ENCODE measurements at regions not wholly inside any gene's neighbourhood (a gene's known extent, or its start where the extent isn't known, plus 50 kb on each side); places are given as distances from the start of the nearest gene placed in this dataset.

DNA sequence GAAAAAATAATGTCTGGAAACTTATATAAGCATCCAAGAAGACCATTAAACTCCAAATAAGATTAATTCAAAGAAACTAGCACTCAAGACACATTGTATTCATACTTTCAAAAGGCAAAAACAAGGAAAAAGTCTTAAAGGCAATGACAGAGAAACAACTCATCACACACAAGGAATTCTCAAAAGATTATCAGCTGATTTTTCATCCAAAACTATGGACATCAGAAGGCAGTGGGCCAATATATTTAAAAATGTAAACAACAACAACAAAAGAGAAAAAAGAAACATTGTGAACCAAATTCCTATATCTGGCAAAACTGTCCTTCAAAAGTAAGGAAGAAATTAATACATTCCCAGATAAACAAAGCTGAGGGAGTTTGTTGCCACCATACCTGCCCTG, 711.4 kb upstream of the GALNTL6 start:
- DNase-seq (ENCODE audit: low spot score in 2 of 2): no peak
- H3K4me1 ChIP-seq: no peaks in the 10 kb centered on the region
- H3K36me3 ChIP-seq (replicated peaks): no peaks in the 10 kb centered on the region
- H3K27me3 ChIP-seq (ENCODE audit: low read depth): no peaks in the 10 kb centered on the region
- H3K4me3 ChIP-seq: no peak overlapping the region
- peaks cover 3% of the 10 kb centered on the region; the same call in 1 of the 2 replicates for H3K9me3 ChIP-seq
- in situ Hi-C loops (cut with MboI; ENCODE audit: low sequenced_read_pairs): no loop called here

DNA sequence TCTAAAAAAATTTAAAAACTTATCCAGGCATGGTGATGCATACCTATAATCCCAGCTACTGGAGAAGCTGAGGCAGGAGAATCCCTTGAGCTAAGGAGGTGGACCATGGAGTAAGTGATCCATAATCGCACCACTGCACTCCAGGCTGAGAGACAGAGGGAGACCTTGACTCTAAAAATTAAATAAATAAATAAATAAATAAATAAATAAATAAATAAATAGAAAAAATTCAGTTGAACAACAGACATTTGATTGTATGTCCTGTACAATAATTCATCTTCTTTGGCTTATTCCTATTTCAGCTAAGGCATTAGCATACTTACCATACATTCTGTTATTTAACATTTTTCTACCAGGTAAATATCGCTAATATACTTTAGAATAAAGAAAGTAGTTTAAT, 726.1 kb upstream of the GALNTL6 start:
- H3K4me3 ChIP-seq: no peak overlapping the region
- no peaks in the 10 kb centered on the region for H3K36me3 ChIP-seq (replicated peaks)
- in situ Hi-C loops (cut with MboI; ENCODE audit: low sequenced_read_pairs): no loop called here
- no peaks in the 10 kb centered on the region for H3K4me1 ChIP-seq
- no peak for DNase-seq (ENCODE audit: low spot score in 2 of 2)
- H3K9me3 ChIP-seq: no peaks in the 10 kb centered on the region; the same call in 1 of the 2 replicates
- no peaks in the 10 kb centered on the region for H3K27me3 ChIP-seq (ENCODE audit: low read depth)

DNA sequence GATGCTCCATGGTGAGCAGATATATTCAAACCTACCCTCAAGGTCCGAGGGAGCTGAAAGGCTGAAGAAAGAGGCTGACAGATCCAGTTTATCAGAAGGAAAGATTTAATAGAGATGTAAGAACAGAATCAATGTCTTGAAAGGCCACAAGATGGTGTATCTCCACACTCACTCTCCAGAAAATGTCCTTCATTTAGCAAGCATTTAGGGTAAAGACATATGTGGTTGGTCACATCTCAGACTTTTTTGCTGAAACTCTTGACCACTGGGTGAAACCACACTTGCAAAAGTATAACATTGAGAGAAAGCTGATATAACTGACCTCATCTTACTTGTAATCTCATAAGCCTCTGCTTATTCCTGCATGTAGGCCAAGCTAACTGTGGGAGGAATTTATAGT, 745.8 kb upstream of the GALNTL6 start:
- DNase-seq (ENCODE audit: low spot score in 2 of 2): no peak
- H3K4me3 ChIP-seq: no peak overlapping the region
- no peaks in the 10 kb centered on the region for H3K27me3 ChIP-seq (ENCODE audit: low read depth)
- no peaks in the 10 kb centered on the region for H3K4me1 ChIP-seq
- in situ Hi-C loops (cut with MboI; ENCODE audit: low sequenced_read_pairs): no loop called here
- no peaks in the 10 kb centered on the region for H3K9me3 ChIP-seq
- no peaks in the 10 kb centered on the region for H3K36me3 ChIP-seq (replicated peaks)

DNA sequence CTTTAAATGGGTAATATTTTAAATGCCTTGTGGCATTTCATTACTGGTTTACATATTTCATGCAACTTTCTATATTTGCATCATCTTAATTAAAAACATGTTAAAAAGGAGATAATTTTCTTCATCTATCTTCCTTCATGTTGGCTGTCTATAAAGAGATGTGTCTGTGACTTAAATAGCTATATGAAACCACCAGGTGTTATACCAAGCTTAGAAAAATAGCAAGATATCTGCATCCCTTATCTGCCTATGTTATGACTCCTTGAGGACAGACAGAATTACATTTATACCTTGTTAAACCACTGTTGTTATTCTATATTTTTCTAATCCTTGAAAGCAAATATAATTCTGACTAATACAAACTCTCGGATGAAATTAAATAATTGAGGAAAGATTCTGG, 763.8 kb upstream of the GALNTL6 start:
- DNase-seq (ENCODE audit: low spot score in 2 of 2): no peak
- H3K9me3 ChIP-seq: no peaks in the 10 kb centered on the region
- no peaks in the 10 kb centered on the region for H3K27me3 ChIP-seq (ENCODE audit: low read depth)
- in situ Hi-C loops (cut with MboI; ENCODE audit: low sequenced_read_pairs): no loop called here
- no peak overlapping the region for H3K4me3 ChIP-seq
- H3K4me1 ChIP-seq: no peaks in the 10 kb centered on the region
- H3K36me3 ChIP-seq (replicated peaks): no peaks in the 10 kb centered on the region

DNA sequence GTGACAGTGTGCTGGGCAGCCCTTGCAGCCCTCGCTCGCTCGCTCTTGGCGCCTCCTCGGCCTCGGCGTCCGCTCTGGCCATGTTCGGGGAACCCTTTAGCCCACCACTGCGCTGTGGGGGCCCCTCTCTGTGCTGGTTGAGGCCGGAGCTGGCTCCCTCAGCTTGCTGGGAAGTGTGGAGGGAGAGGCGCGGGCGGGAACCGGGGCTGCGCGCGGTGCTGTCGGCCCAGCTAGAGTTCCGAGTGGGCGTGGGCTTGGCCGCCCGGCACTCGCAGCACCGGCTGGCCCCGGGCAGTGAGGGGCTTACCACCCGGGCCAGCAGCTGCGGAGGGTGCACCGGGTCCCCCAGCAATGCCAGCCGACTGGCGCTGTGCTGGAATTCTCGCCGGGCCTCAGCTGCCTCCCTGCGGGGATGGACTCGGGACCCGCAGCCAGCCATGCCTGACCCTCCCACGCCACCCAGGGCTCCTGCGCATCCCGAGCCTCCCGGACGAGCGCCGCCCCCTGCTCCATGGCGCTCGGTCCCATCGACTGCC, 770.1 kb upstream of the GALNTL6 start:
- DNase-seq (ENCODE audit: low spot score in 2 of 2): no peak
- in situ Hi-C loops (cut with MboI; ENCODE audit: low sequenced_read_pairs): no loop called here

DNA sequence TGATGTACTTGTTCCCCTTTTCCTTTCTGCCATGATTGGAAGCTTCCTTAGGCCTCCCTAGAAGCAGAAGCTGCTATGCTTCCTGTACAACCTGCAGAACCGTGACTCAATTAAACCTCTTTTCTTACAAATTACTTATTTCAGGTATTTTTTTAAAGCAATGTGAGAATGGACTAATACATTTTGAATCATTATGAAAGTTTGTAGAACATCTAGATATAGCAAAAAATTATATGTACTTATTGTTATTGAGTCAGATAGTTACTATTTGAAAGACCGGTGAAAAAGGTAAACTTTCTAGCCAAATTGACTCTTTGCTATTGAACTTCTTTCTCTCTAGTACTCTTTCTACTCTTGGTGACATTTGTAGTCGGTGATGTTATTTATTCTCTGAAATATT, 777.3 kb upstream of the GALNTL6 start:
- H3K27me3 ChIP-seq (ENCODE audit: low read depth): no peaks in the 10 kb centered on the region
- in situ Hi-C loops (cut with MboI; ENCODE audit: low sequenced_read_pairs): no loop called here
- no peaks in the 10 kb centered on the region for H3K36me3 ChIP-seq (replicated peaks)

More for the DNA sequence above, 770.1 kb upstream of the GALNTL6 start:
- H3K9me3 ChIP-seq: no peaks in the 10 kb centered on the region
- peaks cover 3% of the 10 kb centered on the region; the same call in 1 of the 2 replicates for H3K4me1 ChIP-seq
- H3K36me3 ChIP-seq (replicated peaks): no peaks in the 10 kb centered on the region
- no peak overlapping the region for H3K4me3 ChIP-seq
- H3K27me3 ChIP-seq (ENCODE audit: low read depth): no peaks in the 10 kb centered on the region

DNA sequence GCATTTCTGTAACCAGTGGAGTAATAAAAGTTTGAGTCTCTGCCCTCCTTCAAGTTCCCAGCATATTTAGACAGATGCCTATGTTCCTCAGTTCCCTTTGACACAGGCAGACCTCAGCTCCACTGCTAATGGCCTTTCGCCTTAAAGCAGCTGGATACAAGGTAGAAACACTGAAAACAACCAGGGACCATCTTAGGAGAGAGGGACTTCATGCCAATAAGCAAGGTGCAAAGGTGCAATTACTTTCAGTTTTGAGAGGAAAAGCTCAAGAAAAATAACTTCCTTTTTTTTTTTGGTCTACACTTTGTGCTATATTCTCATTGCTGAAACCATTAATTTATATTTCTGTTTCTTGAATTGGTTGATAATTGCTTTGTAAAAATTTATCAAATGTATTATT, 781.9 kb upstream of the GALNTL6 start:
- in situ Hi-C loops (cut with MboI; ENCODE audit: low sequenced_read_pairs): no loop called here
- no peaks in the 10 kb centered on the region for H3K27me3 ChIP-seq (ENCODE audit: low read depth)
- DNase-seq (ENCODE audit: low spot score in 2 of 2): no peak
- H3K4me1 ChIP-seq: peaks cover 7% of the 10 kb centered on the region
- no peaks in the 10 kb centered on the region; the same call in 1 of the 2 replicates for H3K36me3 ChIP-seq (replicated peaks)
- no peak overlapping the region for H3K4me3 ChIP-seq
- no peaks in the 10 kb centered on the region for H3K9me3 ChIP-seq

More for the DNA sequence above, 777.3 kb upstream of the GALNTL6 start:
- H3K9me3 ChIP-seq: no peaks in the 10 kb centered on the region
- H3K4me3 ChIP-seq: no peak overlapping the region
- H3K4me1 ChIP-seq: peaks cover 3% of the 10 kb centered on the region
- DNase-seq (ENCODE audit: low spot score in 2 of 2): no peak

DNA sequence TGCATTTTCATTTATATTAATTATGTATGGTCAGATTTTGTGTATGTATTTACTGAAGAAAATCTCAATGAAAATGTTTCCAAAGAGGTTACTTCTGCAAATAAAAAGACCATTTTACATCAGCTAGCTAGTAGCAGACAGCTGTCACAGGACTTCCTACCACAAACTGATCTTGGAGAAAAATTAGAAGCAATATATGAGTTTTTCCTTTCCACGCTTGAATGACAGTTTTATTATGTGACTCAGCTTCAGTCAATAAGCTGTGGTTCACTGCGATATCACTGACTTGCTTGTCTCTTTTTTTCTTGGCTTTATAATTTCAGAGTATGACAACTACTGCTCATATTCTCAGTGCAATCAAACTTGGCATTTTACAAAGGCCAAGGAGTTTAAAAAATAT, 787.4 kb upstream of the GALNTL6 start:
- peak in 1 of 2 experiments; percentile 43 for DNase-seq (ENCODE audit: low spot score in 2 of 2)
- no peaks in the 10 kb centered on the region for H3K27me3 ChIP-seq (ENCODE audit: low read depth)
- no peaks in the 10 kb centered on the region; the same call in 1 of the 2 replicates for H3K36me3 ChIP-seq (replicated peaks)
- no peak overlapping the region for H3K4me3 ChIP-seq
- peaks cover 48% of the 10 kb centered on the region for H3K4me1 ChIP-seq
- no peaks in the 10 kb centered on the region for H3K9me3 ChIP-seq
- in situ Hi-C loops (cut with MboI; ENCODE audit: low sequenced_read_pairs): no loop called here

DNA sequence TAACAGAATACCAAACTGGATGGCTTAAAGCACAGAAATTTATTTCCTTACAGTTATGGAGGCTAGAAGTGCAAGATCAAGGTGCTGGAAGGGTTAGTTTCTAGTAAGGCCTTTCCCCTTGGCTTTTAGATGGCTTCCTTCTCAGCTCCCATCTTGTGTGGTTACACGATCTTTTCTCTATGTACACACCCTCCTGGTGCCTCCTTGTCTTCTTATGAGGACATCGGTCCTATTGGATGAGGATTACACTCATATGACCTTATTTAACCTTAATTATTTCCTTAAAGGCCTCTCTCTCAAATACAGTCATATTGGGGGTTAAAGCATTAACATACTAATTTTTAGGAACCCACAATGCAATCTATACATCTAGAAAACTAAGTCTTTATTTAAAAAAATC, 787.9 kb upstream of the GALNTL6 start:
- no peaks in the 10 kb centered on the region for H3K9me3 ChIP-seq
- no peaks in the 10 kb centered on the region; the same call in 1 of the 2 replicates for H3K36me3 ChIP-seq (replicated peaks)
- in situ Hi-C loops (cut with MboI; ENCODE audit: low sequenced_read_pairs): no loop called here
- H3K4me1 ChIP-seq: peaks cover 48% of the 10 kb centered on the region
- peak; percentile 21 to 23 for DNase-seq (ENCODE audit: low spot score in 2 of 2)
- H3K4me3 ChIP-seq: no peak overlapping the region
- no peaks in the 10 kb centered on the region for H3K27me3 ChIP-seq (ENCODE audit: low read depth)

DNA sequence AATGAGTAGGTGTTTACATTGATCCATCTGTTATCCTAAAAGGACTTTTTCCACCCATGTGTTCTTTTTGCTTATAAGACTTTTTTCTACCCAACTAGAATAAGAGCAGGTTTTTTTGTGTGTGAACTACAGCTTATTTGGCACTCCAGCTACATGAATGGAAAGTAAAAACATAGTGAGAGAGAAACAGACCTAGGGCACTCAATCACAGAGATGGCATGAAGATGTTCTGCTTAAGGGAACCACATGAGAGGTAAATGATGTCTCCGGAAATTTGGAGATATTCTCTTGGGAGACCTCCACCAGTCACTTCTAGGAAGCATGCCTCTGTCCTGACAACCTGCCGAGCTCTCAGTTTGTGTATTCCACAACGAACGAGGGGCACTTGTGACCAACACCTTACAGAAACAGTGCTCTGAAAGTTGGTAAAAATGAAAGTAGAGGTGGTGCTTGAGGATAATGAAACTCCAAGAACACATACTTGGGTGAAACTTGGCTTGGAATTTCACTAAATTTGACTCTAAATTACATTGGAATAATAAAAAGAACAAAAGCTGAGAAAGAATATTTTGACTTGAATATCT, 788.4 kb upstream of the GALNTL6 start:
- DNase-seq (ENCODE audit: low spot score in 2 of 2): no peak
- H3K9me3 ChIP-seq: no peaks in the 10 kb centered on the region
- H3K4me1 ChIP-seq: peaks cover 48% of the 10 kb centered on the region
- in situ Hi-C loops (cut with MboI; ENCODE audit: low sequenced_read_pairs): no loop called here
- no peak overlapping the region for H3K4me3 ChIP-seq
- no peaks in the 10 kb centered on the region for H3K27me3 ChIP-seq (ENCODE audit: low read depth)
- H3K36me3 ChIP-seq (replicated peaks): no peaks in the 10 kb centered on the region; the same call in 1 of the 2 replicates

DNA sequence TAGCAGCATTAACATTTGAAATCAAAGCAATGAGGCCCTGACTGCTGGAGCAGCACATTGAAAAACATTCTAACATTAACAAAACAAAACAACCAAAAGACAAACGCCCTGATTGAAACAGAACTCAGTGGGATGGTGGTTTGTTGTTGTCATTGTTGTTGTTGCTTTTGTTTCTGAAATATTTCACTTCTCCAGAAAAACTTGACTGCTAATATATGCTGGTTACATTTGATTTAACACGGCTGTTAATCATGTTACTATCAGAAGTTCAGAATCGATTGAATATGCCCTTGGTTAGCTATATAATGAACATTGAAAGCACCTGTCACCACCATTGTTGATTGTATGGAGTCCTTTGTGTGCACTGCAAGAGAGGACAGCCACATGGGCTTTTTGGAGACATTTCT, 790.4 kb upstream of the GALNTL6 start:
- in situ Hi-C loops (cut with MboI; ENCODE audit: low sequenced_read_pairs): no loop called here
- DNase-seq (ENCODE audit: low spot score in 2 of 2): peak; percentile 25 to 69
- H3K4me1 ChIP-seq: peaks cover 53% of the 10 kb centered on the region
- no peaks in the 10 kb centered on the region for H3K9me3 ChIP-seq
- no peak overlapping the region for H3K4me3 ChIP-seq
- no peaks in the 10 kb centered on the region for H3K27me3 ChIP-seq (ENCODE audit: low read depth)
- H3K36me3 ChIP-seq (replicated peaks): no peaks in the 10 kb centered on the region

DNA sequence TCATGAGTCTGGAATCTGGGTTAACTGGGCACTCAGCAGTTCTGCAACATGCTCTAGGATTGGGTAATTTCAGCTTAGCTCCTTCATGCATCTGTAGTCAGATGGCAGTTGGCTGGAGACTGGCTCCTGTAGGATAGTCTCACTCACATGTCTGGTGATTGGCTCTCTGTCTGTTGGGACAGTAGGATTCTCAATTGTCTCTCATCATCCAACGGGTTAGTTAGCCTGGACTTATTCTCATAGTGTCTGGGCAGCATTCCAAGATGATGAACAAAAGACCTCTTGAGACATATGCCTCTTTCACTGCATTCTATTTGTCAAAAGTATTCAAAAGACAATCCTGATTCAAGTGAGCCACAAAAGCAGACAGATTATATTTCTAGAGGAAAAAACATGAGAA, 795.6 kb upstream of the GALNTL6 start:
- H3K36me3 ChIP-seq (replicated peaks): no peaks in the 10 kb centered on the region
- peak; percentile 73 to 80 for DNase-seq (ENCODE audit: low spot score in 2 of 2)
- H3K4me1 ChIP-seq: peaks cover 29% of the 10 kb centered on the region
- H3K4me3 ChIP-seq: no peak overlapping the region
- no peaks in the 10 kb centered on the region for H3K27me3 ChIP-seq (ENCODE audit: low read depth)
- in situ Hi-C loops (cut with MboI; ENCODE audit: low sequenced_read_pairs): no loop called here
- no peaks in the 10 kb centered on the region for H3K9me3 ChIP-seq

DNA sequence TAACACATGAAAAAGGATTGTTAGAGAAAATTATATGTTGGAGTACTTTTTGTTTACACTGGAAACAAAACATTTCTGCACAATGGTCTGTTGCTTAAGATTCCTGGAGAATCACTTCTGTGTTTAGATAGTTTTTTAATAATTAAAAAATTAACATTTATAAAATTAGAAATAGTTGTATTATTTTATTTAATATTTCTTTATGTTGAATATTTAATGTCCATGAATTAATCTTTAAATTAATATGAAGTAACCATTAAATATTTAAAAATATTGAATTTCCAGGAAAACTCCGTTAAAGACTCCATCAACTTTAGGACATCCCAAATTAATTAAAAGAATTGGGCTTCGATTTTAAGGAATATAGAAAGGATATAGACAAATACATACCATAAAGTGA, 797.1 kb upstream of the GALNTL6 start:
- Histone ChIP-seq H3K27me3 (ENCODE audit: low read depth) (no peaks in the 10 kb centered on the region), H3K36me3 (replicated peaks) (no peaks in the 10 kb centered on the region), H3K4me1 (peaks cover 15% of the 10 kb centered on the region), H3K9me3 (no peaks in the 10 kb centered on the region), H3K4me3 (no peak overlapping the region)
- DNase-seq (ENCODE audit: low spot score in 2 of 2): no peak
- in situ Hi-C loops (cut with MboI; ENCODE audit: low sequenced_read_pairs): no loop called here

DNA sequence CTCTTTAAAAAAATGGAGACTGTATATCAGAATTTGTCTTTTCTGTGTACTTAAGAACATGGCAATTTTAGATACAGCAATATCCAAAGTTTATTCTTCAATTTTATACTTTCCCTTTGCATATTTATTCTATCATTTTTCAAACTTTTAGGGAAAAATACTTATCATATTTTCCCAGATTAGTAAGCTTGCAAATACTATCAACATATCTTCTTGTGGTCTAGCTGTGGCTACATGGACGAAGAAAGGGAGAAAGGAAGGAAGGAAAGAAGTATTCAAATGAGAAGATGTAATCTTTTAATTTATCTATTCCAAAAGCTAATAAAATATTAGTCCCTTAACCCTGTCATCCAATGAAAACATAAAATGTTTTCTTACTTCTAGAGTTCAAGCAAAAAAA, 797.8 kb upstream of the GALNTL6 start:
- Histone ChIP-seq H3K36me3 (replicated peaks) (no peaks in the 10 kb centered on the region), H3K4me1 (peaks cover 12% of the 10 kb centered on the region), H3K4me3 (no peak overlapping the region), H3K9me3 (no peaks in the 10 kb centered on the region), H3K27me3 (ENCODE audit: low read depth) (no peaks in the 10 kb centered on the region)
- no peak for DNase-seq (ENCODE audit: low spot score in 2 of 2)
- in situ Hi-C loops (cut with MboI; ENCODE audit: low sequenced_read_pairs): no loop called here
